A549 (cell line): ENCODE measurements at regions not wholly inside any gene's neighbourhood (a gene's known extent, or its start where the extent isn't known, plus 50 kb on each side); places are given as distances from the start of the nearest gene placed in this dataset.

ENCODE experiments used
- CEBPB ChIP-seq, 2 experiments: fragments of >200 bp in 1 of 2; sonication (Bioruptor Twin) in 1 of 2; formaldehyde crosslinking in 1 of 2; IDR thresholded peaks; 2 replicates each; pipeline ENCODE4 v1.6.1; 2012 to 2016
- EP300 ChIP-seq, 2 experiments: fragments of >200 bp; sonication (Bioruptor Twin); formaldehyde crosslinking; IDR thresholded peaks; 2 replicates in 1 of 2; 3 replicates in 1 of 2; pipeline ENCODE4 v1.6.1; 2016 to 2017
- HDAC2 ChIP-seq: fragments of 200-600 bp; sonication (generic); IDR thresholded peaks from 2 replicates; pipeline ENCODE4 v1.6.1; 2016
- MAFK ChIP-seq: fragments of 450-650 bp; IDR thresholded peaks from 2 replicates; pipeline ENCODE4 v1.6.1; 2014; ENCODE audit not compliant: partially characterized antibody
- NR3C1 ChIP-seq: fragments of >200 bp; sonication (Bioruptor Twin); formaldehyde crosslinking; IDR thresholded peaks from 3 replicates; pipeline ENCODE4 v1.6.1; 2017
- POLR2A ChIP-seq: IDR thresholded peaks from 2 replicates; pipeline ENCODE4 v1.6.1; 2012; ENCODE audit warnings: mild to moderate bottlenecking, low read length
- RAD21 ChIP-seq, 2 experiments: fragments of >200 bp in 1 of 2; sonication (Bioruptor Twin) in 1 of 2; formaldehyde crosslinking in 1 of 2; IDR thresholded peaks in 1 of 2; conservative IDR thresholded peaks in 1 of 2; 2 replicates in 1 of 2; 3 replicates in 1 of 2; pipeline ENCODE4 v1.6.1; 2012 to 2018; ENCODE audit warnings: inconsistent platforms in 1 of 2
- RARB ChIP-seq: fragments of 250-450 bp; sonication (Bioruptor Pico); IDR thresholded peaks from 2 replicates; pipeline ENCODE4 v1.8.0; 2021; ENCODE audit warnings: mild to moderate bottlenecking, moderate library complexity
- RCOR1 ChIP-seq: fragments of 150-350 bp; IDR thresholded peaks from 2 replicates; pipeline ENCODE4 v1.6.1; 2014; ENCODE audit warnings: antibody characterized with exemption, low read length, low read depth
- TF ChIP-seq, protein P1 (sequence below): fragments of >200 bp; sonication (Bioruptor Twin); formaldehyde crosslinking; IDR thresholded peaks from 3 replicates; pipeline ENCODE4 v1.5.1; 2016
- TF ChIP-seq, protein P2 (sequence below): IDR thresholded peaks from 2 replicates; pipeline ENCODE4 v1.6.1; 2012

- TF ChIP-seq, protein P1, sequence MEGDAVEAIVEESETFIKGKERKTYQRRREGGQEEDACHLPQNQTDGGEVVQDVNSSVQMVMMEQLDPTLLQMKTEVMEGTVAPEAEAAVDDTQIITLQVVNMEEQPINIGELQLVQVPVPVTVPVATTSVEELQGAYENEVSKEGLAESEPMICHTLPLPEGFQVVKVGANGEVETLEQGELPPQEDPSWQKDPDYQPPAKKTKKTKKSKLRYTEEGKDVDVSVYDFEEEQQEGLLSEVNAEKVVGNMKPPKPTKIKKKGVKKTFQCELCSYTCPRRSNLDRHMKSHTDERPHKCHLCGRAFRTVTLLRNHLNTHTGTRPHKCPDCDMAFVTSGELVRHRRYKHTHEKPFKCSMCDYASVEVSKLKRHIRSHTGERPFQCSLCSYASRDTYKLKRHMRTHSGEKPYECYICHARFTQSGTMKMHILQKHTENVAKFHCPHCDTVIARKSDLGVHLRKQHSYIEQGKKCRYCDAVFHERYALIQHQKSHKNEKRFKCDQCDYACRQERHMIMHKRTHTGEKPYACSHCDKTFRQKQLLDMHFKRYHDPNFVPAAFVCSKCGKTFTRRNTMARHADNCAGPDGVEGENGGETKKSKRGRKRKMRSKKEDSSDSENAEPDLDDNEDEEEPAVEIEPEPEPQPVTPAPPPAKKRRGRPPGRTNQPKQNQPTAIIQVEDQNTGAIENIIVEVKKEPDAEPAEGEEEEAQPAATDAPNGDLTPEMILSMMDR = no peak
- TF ChIP-seq RAD21 (conservative IDR thresholded peaks at IDR 0.05 in 1 of 2, IDR thresholded peaks at IDR 0.05 in 1 of 2) (no peak), RARB (CRISPR knock-in tag) (no peak), MAFK (no peak), CEBPB (IDR thresholded peaks at IDR 0.05) (no peak), RCOR1 (no peak), NR3C1 (no peak), HDAC2 (no peak), EP300 (IDR thresholded peaks at IDR 0.05) (no peak), POLR2A (no peak)
- TF ChIP-seq, protein P2, sequence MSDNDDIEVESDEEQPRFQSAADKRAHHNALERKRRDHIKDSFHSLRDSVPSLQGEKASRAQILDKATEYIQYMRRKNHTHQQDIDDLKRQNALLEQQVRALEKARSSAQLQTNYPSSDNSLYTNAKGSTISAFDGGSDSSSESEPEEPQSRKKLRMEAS = no peak
Observed at GRCh38 chr11:87832211-87832610, 343.0 kb downstream of the RAB38 start.
